Hepatocyte (in vitro differentiated cells): ENCODE measurements at regions not wholly inside any gene's neighbourhood (a gene's known extent, or its start where the extent isn't known, plus 50 kb on each side); places are given as distances from the start of the nearest gene placed in this dataset.

Experiments
- EZH2 ChIP-seq: fragments of 200-600 bp; sonication (generic); IDR thresholded peaks from 2 replicates; pipeline ENCODE4 v1.6.1; 2016; ENCODE audit warnings: antibody characterized with exemption, mild to moderate bottlenecking, borderline replicate concordance
- EZH2phosphoT487 ChIP-seq: fragments of 200-600 bp; sonication (generic); IDR thresholded peaks from one replicate; pipeline ENCODE4 v1.6.1; 2018; ENCODE audit warnings: antibody characterized with exemption, mild to moderate bottlenecking, low read depth, moderate library complexity; ENCODE audit not compliant: unreplicated experiment, severe bottlenecking
- TF ChIP-seq, protein P1 (sequence below): fragments of 200-600 bp; sonication (generic); IDR thresholded peaks from 2 replicates; pipeline ENCODE4 v1.5.1; 2016; ENCODE audit warnings: antibody characterized with exemption, mild to moderate bottlenecking; ENCODE audit not compliant: poor library complexity

DNA sequence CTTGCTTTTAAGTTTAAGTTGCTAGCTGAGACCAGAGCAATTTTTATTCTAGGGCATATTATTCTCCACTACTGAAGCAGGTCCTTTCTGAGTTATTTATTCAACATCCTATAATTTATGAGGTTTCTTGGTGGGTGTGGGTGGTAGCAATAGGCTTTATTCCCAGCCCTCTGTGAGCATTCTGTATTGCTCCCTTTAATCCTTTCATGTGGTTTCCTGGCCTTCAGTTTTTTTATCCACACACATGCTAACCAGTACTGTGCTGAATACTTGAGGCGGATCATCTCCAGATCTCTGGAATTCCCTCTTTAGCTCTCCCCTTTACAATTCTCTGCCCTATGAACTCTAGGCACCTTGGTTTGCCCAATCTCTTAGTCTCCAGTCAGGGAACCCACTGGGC, 91.8 kb upstream of the GLRA1 start:
- TF ChIP-seq, protein P1, sequence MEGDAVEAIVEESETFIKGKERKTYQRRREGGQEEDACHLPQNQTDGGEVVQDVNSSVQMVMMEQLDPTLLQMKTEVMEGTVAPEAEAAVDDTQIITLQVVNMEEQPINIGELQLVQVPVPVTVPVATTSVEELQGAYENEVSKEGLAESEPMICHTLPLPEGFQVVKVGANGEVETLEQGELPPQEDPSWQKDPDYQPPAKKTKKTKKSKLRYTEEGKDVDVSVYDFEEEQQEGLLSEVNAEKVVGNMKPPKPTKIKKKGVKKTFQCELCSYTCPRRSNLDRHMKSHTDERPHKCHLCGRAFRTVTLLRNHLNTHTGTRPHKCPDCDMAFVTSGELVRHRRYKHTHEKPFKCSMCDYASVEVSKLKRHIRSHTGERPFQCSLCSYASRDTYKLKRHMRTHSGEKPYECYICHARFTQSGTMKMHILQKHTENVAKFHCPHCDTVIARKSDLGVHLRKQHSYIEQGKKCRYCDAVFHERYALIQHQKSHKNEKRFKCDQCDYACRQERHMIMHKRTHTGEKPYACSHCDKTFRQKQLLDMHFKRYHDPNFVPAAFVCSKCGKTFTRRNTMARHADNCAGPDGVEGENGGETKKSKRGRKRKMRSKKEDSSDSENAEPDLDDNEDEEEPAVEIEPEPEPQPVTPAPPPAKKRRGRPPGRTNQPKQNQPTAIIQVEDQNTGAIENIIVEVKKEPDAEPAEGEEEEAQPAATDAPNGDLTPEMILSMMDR = no peak
- TF ChIP-seq EZH2 (no peak), EZH2phosphoT487 (no peak)
